C4-2B (cell line): ENCODE measurements at regions not wholly inside any gene's neighbourhood (a gene's known extent, or its start where the extent isn't known, plus 50 kb on each side); places are given as distances from the start of the nearest gene placed in this dataset.

Experiments
- CTCF ChIP-seq: fragments of 450-650 bp; conservative IDR thresholded peaks from 2 replicates; pipeline ENCODE4 v1.5.1; 2017; ENCODE audit warnings: mild to moderate bottlenecking
- ZFX ChIP-seq: fragments of 450-650 bp; IDR thresholded peaks from 2 replicates; pipeline ENCODE4 v1.6.1; 2017

- TF ChIP-seq CTCF: no peak
- TF ChIP-seq ZFX: no peak
Observed at GRCh38 chr16:51542981-51543815, 392.1 kb upstream of the SALL1 start.
